HG03060 (cell line): ENCODE measurements at regions not wholly inside any gene's neighbourhood (a gene's known extent, or its start where the extent isn't known, plus 50 kb on each side); places are given as distances from the start of the nearest gene placed in this dataset.
"Not testable (repeated sequence)": the region's sequence is repeated elsewhere in the genome, so short reads cannot be mapped to it uniquely, and the experiment has no call there.

Source experiments
- ATAC-seq: cut with Tn5 transposase; IDR thresholded peaks from one replicate; pipeline ENCODE4 v1.9.1; 2021; ENCODE audit warnings: low read depth, moderate number of reproducible peaks; ENCODE audit not compliant: unreplicated experiment

DNA sequence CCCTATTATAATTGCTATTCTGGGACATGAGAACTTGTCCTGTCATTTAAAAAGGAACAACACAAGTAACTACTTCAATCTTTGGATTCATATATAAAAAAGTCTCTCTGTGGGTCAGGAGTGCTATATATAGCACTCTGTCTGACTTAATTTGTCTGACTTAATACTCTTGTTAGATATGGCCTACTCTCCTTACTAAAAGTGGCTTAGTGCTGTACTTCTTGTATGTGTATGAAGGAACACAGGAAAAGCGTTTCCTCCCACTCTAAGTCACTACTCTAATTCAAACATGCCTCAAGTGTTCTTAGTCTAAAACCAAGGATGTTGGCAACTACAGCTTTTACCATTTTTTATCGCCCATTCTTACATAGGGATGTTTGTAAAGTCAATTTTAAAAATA, 255.2 kb upstream of the ROBO1 start:
- ATAC-seq, result no peak

DNA sequence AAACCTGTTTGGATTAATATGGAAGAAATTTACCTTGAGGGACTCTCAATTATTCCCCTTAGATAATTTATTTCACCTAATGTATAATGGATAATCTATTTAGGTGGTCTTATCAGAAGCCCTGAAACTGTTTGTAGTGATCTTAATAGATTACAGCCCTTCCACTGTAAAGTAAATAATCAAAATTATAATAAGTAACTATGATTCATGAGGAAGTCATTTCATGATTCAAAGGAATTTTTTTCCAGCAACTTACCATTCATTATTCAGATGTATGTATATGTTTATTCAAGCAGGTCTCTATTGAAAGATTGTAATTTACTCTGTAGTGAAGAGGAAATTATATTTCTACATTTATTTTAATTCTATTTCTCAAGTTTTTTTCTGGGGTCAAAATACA, 250.6 kb upstream of the ROBO1 start:
- ATAC-seq, result no peak

DNA sequence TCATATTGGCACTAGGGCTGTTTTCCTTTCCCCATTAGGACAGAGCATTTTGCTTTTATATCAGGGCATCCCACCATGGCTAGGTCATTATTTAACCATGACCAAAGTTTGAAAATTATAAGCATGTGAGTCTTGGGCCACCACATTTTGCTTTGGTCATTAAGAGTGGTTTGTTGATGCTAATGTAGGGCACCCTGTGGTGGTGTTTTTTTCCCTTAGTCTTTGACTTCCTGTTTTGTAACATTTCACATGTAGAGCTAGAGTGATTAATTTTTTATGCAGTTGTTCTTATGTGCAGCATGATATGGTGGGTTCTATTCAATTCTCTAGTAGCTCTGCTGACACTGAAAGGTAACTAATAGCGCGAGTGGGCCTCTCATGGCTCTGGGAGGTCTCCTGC, 249.6 kb upstream of the ROBO1 start:
- ATAC-seq, result no peak

DNA sequence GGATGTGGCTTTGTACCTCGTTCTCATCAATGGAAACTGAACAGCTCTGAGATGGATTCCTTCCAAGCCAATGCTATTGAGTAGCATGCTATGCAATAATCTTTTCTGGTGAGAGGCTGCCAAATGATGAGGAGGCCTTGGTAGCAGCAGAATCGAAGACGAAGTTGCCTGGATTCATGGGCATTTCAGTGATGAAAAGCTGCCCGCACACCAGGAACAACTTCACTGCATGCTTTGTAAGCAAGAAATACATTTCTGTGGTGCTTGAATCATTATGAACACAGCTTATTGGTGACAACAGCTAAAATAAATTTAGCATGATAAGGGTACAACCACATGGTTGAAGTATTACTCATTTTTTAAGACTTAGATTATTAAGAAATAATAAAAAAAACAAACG, 246.8 kb upstream of the ROBO1 start:
- no peak for ATAC-seq

DNA sequence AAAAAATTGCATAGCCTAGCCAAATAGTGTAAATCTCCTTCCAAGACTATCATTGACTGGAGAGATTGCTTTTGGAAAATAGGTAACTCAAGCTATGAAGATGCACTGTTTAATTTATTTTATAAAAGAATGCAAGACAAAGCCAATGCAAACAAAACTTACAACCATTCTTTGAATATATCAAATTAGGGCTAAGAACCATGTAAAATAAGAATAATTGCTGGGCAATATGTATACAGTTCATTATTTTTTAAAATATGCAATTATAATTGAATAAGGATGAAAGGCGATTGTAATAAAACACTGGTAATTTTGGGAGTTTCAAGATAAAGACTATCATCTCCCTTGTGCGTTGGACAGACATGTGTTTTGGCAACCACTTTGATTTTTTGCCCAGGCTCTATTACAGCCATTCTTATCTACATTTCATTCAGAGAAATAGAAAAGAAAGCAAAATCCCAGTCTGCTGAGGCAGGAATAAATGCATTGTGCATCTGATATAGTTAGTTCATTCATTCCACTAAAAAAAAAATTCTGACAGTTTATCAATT, 242.3 kb upstream of the ROBO1 start:
- ATAC-seq, result no peak

DNA sequence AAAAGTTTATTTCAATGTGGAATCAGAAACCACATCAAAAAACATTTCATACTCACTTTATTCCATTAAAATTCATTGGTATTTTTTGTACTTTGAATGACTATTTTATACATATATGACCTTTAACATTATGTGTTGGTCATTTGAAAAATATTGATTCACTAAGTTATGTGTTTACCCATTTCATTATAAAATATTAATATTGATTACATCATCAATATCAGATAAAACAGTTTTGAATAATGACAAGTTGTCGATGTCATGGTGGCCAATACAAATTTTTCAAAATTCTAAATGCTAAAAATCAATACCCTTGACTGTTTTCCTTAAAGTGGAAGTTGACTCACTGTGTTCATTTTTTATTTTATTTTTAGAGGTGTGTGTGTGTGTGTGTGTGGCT, 239.7 kb upstream of the ROBO1 start:
- ATAC-seq, result no peak

DNA sequence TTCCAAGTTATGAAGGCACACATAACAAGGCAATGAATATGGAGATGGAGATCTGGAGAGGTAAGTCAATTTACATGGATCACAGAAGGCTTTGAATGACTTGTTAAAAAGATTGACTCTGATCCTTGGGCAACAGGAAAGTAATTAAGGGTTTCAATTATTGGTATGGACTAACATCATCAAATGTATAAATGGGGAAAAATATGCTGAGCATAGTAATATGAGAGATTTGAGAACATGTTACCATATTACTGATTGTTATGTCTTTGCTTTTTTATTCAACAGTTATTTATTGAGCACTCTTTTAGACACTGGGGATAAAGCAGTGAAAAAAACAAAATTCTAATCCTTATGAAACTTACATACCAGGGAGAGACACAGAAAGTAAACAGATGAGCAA, 238.5 kb upstream of the ROBO1 start:
- no peak for ATAC-seq

DNA sequence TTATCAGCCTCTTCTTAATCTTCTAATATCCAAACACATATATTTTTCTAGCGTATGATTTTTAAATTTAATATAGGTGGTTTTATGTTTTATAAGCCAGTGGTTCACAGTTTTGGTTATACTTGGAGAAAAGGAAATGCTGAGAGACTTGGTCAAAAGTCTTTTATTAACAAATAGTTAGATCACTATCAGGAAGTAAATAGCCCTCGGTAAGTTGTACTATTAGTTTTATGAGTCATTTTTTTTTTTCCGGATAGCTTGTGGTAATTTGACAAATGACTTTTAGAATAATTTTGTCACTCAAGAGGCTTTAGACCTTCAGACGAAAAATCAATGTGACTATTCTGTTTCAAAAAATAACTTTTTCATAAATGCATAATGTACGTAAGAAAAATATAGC, 232.2 kb upstream of the ROBO1 start:
- ATAC-seq, result no peak

DNA sequence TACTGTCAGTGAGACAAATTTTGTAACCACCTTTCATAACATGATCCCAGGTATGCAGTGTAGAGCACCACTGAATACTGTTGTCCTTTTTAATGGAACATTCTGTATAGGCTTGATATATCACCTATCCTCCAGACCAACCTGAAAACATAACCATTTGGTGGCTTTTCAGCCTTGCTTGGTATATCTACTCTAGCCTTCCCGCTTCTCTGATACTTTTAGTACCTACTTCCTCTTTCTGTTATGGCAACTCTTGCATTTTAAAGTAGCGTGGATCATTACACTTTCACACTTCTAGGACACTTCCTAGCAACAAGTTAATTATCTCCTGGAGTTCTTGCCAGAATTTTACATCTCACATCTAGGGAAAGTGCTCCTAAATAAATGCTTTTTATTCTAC, 226.6 kb upstream of the ROBO1 start:
- ATAC-seq, result no peak

DNA sequence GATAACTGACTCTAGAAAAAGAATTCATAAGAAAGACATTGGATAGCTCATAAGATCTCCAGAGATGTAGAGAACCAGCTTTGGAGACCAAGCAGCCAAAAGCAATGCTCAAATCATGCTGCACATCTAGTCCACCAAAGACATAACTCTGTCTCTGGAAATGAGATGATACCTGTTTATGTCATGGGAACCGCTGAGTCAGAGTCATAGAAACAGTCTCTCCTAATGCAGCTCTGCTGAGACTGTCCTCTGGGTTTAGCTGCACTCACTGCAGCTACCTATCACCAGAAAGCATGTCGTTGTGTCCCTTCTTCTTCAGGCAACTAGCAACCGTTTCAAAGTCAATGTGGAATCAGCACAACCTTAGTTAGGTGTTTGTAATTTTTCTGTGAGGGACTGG, 218.5 kb upstream of the ROBO1 start:
- ATAC-seq, result no peak

DNA sequence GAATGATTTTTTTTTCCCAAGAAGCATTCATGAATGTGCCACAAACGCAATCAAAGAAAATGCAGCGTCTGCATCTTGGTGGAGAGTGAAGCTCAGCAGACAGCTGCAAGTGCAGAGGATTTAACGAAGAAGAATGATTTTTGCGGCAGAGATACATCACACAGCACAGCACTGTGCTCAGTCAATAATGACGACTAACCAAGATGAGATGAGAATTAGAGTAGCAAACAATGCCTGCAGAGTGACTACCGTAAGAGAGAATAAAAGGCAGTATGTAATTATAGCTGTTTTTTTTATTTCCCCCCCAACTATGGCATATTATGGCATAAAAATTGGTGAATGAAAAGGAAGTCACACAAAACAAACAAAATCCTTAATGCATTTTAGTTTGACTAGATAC, 218.0 kb upstream of the ROBO1 start:
- ATAC-seq, result no peak

DNA sequence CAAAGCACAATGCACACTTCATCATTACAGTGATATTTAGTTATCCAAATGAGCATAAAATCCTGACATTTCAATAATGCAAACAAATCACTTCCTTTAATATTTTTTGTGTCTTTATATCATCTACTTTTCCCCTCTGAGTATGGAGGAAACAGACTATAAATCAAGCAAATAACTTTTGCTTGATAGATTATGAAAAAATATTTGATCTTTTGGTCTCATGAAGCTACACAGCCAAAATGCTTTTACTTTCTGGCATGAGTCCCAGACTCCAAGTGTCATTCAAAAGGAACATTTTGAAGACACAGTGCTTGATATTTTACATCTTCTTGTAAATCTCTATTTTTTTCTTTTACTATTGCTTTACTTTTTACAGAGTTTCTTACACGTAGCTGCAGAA, 215.3 kb upstream of the ROBO1 start:
- no peak for ATAC-seq

DNA sequence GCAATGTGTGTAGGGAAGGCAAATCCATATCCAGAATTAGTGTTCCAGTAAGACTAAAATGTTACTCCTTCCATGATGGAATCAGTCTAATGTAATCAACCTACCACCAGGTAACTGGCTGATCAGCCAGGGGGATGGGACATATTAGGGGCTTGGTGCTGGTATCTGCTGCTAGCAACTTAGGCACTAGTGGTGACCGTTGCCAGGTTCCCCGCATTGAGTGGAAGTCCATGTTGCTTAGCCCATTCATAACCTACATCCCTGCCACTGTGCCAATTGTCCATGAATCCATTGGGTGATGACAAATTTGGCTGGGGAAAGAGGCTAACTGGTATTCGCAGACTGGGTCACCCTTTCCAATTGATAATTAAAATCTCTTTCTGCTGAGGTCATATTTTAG, 212.2 kb upstream of the ROBO1 start:
- ATAC-seq, result no peak

DNA sequence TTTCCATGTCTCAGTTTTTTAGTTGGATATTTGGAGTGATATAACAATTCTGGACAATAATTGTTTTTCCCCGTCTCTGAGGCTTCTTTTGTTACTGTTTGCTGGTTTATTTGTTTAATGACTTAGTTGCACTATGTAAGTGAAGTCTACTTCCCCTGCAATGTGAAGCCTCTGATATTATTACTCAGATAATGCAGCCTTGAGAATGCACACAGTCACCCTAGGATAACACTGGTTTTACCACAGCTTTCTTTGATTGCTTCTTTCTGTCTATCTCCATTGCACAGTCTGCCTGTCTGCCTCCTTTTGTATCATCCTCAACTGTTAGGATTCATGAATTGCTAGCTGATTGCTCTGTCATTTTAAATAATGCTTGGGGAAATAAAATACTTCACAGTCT, 208.7 kb upstream of the ROBO1 start:
- ATAC-seq, result no peak

DNA sequence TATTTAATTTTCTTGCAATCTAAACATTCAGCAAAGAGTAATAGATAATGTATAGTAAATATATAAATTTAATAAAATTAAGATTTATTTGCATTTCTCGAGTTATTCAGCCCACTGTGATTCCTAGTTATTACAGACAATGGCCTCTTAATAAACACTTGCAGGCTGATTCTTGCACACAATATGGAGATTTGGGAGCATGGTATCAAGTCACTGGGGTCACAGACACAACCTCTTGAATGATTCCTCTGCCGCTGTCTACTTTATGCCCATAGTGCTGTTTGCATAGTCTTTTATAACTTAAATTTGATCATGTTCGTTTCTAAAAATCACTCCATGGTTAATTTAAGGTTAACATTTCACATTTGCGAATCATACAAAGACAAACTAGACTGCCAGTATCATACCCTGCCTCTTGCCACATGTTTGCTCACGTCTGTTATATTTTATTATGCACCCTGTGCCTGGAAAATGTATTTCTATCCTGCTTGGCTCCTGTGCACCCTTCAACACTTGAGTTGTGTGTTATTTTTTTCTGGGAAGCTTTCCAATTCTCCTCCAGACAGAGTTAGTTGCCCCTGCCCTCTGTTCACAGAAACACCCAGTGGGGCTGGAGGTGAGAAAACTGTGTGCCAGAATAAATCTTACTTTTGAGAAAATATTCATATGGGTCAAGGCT, 206.3 kb upstream of the ROBO1 start:
- no peak for ATAC-seq

DNA sequence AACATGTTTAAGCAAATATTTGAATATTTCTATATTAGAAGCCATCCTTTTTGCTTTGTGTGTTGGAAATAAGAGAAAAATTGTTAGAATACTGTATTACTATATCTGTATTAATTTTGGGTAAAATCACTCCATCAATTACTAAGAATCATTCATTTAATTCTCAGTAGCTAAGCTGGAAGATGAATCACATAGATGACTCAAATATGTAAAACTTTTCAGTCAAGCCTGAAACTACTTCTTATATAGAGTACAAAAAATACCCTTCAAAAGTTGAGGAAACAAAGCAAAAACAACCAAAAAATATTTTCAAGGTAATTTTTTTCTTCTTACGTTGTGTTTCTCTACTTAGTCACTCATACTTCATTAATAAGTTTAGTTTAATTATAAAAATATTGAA, 205.7 kb upstream of the ROBO1 start:
- ATAC-seq, result no peak

DNA sequence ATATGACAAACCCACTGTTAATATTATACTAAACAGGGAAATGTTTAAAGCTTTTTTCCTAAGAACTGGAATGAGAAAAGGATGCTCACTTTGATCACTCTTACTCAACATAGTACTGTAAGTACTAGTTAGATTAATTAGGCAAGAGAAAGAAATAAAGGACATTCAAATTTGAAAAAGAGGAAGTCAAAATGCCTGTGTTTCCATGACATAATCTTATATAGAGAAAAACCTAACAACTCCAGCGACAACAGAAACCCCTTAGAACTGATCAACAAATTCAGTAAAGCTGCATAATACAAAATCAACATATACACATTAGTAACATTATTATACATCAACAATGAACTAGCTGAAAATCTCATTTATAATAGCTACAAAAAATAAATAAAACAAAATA, 200.6 kb upstream of the ROBO1 start:
- ATAC-seq, result no peak

DNA sequence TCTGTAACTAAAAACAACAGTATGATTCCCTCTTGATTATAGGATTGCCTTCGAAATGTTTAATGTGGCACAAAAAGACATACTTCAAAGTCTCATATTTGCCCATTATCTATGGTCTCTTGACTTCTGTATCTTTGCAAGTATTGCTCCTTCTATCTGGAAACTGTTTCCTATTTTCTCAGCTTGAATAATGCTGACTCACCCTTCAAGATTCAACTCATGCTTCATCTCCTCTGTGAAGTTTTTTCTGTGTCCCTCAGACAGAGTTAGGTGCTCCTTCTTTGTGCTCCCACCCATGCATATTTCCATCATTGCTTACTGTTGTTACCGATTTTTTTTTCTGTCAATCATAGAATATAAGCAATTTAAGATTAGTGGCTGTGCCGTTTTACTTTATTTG, 192.8 kb upstream of the ROBO1 start:
- ATAC-seq, result no peak

DNA sequence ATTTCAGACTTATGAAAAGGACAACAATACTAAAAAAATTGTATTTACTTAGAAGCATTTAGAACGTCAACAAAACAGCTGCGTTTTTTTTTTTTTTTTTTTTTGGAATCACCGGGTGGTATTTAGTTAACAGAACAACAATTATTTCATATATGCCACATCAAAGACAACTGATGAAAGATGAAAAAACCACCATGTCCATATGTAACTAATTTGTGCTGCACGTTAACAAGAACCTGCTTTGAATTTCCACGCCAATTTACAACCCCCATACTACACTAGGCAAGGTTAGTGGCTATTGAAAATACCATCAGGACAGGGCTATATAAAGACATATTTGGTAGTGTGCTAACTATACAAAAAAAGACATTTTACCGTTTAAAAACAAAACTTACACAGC, 189.3 kb upstream of the ROBO1 start:
- no peak for ATAC-seq

DNA sequence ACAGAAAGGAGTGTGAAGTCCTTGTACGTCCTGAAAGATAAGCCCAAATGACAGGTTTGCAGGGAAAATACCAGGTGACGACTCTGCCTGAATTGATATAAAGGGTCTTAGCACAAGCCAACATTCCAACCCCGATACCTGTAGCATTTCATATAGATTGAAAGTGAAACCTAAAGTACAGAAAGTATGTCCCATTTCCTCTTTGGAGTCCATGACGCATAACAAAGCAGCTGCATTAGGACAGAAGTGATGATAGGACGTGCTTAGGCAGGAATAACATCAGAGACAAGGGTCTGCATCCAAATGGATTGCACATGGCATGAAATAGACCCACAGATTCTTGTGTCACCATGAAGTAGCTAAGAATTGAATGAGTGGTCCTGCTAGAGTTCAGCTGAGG, 187.0 kb upstream of the ROBO1 start:
- ATAC-seq, result no peak

DNA sequence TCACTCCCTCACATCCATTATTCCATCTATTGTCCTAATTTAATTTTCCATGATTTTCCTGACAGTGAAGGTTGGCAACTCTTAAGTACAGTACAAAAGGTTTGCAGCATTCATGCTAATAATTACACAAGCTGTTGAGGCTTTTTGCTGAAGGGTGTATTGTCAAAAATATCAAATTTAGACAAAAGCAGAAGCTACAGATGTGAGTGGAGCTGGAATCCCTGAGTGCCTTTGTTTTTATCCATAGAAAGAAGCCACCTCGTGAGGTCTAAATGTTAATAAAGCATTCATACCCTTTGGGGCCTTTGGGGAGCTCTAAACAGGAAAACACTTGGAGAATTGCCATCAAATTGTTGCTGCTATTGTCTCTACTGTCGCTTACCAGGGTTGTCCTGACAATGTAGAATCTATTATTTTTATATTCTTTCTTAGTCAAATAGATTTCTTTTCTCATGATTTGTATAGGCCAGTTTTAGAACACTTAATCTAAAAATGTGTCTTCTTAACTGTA, 185.8 kb upstream of the ROBO1 start:
- ATAC-seq, result no peak

DNA sequence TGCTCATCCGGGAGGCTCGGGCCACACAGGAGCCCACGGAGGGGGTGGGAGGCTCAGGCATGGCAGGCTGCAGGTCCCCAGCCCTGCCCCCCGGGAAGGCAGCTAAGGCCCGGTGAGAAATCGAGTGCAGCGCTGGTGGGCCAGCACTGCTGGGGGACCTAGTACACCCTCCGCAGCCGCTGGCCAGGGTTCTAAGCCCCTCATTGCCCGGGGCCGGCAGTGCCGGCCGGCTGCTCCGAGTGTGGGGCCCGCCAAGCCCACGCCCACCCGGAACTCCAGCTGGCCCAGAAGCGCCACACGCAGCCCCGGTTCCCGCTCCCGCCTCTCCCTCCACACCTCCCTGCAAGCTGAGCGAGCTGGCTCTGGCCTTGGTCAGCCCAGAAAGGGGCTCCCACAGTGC, 183.6 kb upstream of the ROBO1 start:
- not testable (repeated sequence) for ATAC-seq

DNA sequence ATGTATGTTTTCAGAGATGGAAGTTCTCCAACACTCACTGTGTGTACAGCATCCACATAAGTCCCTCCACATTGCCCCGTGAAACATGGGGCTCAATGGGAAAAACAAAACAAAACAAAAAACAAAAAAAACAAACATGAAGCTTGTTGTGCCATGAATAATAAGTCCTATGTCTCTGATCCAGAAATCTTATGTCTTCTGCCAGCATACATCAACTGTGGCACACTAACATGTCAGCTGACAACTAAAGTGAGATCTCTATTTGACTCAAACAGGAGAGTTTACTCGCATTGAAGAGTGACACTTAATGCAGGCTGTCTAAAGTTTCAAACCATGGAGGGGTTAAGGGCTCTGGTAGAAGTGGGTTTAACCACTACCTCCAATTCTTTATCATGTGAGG, 180.2 kb upstream of the ROBO1 start:
- ATAC-seq, result no peak
